Fibroblast of the aortic adventitia (primary cell): ENCODE measurements at regions not wholly inside any gene's neighbourhood (a gene's known extent, or its start where the extent isn't known, plus 50 kb on each side); places are given as distances from the start of the nearest gene placed in this dataset.

Experiments
- DNase-seq: peaks from one replicate; pipeline ENCODE4 v3.0.0-alpha.2; 2010; ENCODE audit warnings: low read depth
- H3K4me3 ChIP-seq: 2 replicates; pipeline ENCODE4 v1.5.1; 2011; ENCODE audit warnings: low read depth, mild to moderate bottlenecking, control low read depth, low read length, moderate library complexity
- TF ChIP-seq, protein P1 (sequence below): IDR thresholded peaks from 2 replicates; pipeline ENCODE4 v1.5.1; 2011; ENCODE audit warnings: mild to moderate bottlenecking, low read length, control low read depth, inconsistent platforms; ENCODE audit not compliant: insufficient read depth

DNA sequence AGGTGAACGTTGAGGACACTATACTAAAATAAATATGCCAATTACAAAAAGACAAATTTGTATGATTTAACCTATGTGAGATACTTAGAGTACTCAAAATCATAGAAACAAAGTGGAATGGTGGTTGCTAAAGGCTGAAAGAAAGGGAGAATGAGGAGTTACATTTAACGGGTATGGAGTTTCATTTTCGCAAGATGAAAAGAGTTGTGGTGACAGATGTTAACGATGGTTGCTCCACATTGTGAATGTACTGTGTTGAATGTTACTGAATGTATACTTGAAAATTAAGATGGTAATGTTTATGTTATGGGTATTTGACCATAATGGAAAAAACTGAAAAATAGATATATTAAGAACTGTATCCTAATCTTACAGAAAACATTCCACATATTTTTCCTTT is 51.3 kb upstream of the MOCS2 start:
- DNase-seq = no peak
- no peak overlapping the region for H3K4me3 ChIP-seq
- TF ChIP-seq, protein P1, sequence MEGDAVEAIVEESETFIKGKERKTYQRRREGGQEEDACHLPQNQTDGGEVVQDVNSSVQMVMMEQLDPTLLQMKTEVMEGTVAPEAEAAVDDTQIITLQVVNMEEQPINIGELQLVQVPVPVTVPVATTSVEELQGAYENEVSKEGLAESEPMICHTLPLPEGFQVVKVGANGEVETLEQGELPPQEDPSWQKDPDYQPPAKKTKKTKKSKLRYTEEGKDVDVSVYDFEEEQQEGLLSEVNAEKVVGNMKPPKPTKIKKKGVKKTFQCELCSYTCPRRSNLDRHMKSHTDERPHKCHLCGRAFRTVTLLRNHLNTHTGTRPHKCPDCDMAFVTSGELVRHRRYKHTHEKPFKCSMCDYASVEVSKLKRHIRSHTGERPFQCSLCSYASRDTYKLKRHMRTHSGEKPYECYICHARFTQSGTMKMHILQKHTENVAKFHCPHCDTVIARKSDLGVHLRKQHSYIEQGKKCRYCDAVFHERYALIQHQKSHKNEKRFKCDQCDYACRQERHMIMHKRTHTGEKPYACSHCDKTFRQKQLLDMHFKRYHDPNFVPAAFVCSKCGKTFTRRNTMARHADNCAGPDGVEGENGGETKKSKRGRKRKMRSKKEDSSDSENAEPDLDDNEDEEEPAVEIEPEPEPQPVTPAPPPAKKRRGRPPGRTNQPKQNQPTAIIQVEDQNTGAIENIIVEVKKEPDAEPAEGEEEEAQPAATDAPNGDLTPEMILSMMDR = no peak

DNA sequence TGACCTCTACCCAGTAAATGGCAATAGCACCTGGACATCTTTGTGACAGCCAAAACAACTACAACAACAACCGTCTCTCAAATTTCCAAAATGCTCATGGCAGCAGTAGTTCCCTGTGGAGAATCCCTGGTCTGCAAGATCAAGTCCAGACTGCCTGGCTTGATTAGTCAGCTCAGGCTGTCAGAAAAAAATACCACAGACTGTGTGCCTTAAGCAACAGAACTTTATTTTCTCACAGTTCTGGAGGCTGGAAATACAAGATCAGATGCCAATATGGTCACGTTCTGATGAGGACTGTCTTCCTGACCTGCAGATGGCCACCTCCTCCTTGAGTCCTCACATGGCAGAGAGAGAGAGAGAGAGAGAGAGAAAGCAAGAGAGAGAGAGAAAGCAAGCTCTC is 52.3 kb upstream of the MOCS2 start:
- no peak overlapping the region for H3K4me3 ChIP-seq
- DNase-seq = peak; percentile 37
- TF ChIP-seq, protein P1 = no peak

DNA sequence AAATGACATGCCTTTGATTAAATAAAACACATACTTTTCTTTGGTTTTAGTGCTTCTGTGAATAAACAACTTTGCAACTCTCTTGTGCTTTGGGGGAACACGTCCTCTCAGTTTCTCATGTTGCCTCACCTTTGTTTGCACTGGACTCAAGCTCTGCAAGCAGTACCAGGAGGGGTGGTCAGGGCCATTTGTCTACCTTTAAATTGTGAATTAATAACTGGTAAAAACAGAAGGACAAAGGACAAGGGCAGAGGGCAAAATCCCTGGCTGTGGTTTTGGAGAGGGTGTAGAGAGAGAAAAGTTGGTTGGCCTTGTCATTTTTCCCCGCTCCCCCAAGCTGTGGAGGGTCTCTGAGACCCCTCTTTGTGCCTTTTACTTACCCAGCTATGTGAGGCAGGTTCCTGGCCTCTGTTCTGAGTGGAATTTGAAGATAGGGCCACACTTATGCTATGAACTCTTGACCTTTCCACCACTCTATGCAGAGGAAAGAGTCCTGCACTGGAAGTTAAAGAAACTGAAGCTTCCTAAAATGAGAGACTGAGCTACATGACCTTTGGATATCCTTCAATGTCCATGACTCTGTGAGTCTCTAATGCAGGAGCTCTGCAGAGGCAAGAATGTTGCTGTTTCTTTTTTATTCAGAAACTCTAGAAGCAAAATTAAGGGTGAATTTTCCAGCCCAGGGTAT is 55.1 kb upstream of the MOCS2 start:
- no peak for DNase-seq
- TF ChIP-seq, protein P1 = no peak
- no peak overlapping the region for H3K4me3 ChIP-seq

DNA sequence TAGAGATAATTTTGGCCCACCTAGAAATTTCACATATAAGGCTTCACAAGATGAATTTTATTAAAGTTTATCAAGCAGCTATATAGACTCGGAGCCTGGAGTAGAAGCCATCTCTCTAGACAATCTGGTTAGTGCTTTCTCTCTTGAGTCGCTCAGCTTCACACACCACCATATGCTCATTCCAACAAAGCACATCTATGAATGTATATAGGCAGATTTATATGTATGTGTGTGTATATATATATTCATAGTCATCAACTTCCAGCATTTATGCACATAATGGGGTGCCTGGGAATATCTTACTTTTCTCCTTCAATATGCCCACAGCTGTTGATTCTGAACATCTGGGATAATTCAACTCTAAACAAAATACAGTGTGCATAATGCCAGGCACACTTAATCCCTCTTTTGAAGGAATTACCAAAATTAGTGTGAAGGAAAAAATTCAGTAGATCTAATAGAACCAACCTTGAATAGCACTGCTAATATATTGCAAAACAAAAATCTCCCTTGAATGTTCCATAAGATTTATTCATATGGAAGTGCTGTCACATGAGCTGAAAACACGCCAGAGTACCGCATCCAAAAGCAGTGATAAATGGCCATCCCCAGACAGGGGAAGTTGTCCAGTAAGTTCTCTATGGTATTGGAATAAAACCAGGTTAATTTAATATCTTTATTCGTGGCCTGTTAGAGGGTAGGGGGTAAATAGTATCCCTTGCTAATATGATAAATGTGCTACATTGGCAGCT is 56.0 kb upstream of the MOCS2 start:
- TF ChIP-seq, protein P1 = no peak
- H3K4me3 ChIP-seq = no peak overlapping the region
- DNase-seq = no peak

DNA sequence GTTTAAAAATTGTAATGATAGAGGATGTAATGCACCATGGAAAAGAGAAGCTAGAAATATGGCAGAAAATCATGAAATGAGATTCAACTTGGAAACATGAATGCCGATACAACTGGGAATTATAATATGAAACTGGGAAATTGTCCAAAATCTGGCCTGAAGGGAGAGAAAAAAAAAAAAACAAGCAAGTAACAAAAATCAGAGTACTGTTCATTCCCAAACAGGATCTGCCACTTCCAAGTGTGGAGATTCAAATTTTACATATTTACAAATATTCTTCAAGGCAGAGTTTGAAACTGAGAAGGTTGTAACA is 56.6 kb upstream of the MOCS2 start:
- TF ChIP-seq, protein P1 = no peak
- H3K4me3 ChIP-seq = no peak overlapping the region
- DNase-seq = peak; percentile 68

DNA sequence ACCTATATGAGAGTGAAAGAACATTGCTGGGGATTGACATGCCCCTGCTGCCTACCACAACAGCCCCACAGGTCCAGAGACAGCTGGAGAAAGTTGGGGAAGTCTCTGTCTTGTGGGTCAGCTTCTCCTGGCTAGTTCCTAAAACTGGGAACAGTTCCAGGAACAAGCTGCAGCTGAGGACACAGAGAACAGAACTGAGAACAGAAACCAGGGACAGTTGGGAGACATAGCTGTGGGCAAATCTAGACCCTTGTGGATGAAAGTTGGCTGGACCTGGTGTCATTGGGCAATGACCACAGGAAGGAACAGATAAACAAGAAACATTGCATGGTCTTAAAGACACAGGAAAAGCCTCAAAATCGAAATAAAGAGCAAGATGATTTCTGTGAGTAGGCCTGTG is 58.3 kb upstream of the MOCS2 start:
- peak; percentile 50 for DNase-seq
- TF ChIP-seq, protein P1 = no peak

More for the DNA sequence above, 58.3 kb upstream of the MOCS2 start:
- no peak overlapping the region for H3K4me3 ChIP-seq
